ENCODE measurements at regions not wholly inside any gene's neighbourhood (a gene's known extent, or its start where the extent isn't known, plus 50 kb on each side); places are given as distances from the start of the nearest gene placed in this dataset.

GRCh38 chr21:29450058-29450457, 151.3 kb downstream of the BACH1 start:
- Mint-ChIP-seq H3K4me3 (no peak overlapping the region), H3K4me1 (no peaks in the 10 kb centered on the region), H3K27me3 (no peaks in the 10 kb centered on the region)

GRCh38 chr21:29453511-29453910, 154.8 kb downstream of the BACH1 start:
- no peak overlapping the region for H3K4me3 Mint-ChIP-seq
- ATAC-seq (replicated peaks; ENCODE audit: extremely low read depth, poor library complexity, severe bottlenecking) (no peak), DNase-seq (ENCODE audit: low spot score in 2 of 2) (no peak)
- H3K27ac Mint-ChIP-seq (ENCODE audit: low read depth): no peak overlapping the region
- peaks cover 4% of the 10 kb centered on the region for H3K36me3 Mint-ChIP-seq (ENCODE audit: insufficient read depth)
- no peaks in the 10 kb centered on the region for H3K27me3 Mint-ChIP-seq
- H3K9me3 Mint-ChIP-seq: no peaks in the 10 kb centered on the region
- H3K4me1 Mint-ChIP-seq: no peaks in the 10 kb centered on the region

More at GRCh38 chr21:29450058-29450457, 151.3 kb downstream of the BACH1 start:
- H3K27ac Mint-ChIP-seq (ENCODE audit: low read depth): no peak overlapping the region
- ATAC-seq (replicated peaks; ENCODE audit: extremely low read depth, poor library complexity, severe bottlenecking) (no peak), DNase-seq (ENCODE audit: low spot score in 2 of 2) (no peak)
- no peaks in the 10 kb centered on the region for H3K9me3 Mint-ChIP-seq
- peaks cover 3% of the 10 kb centered on the region for H3K36me3 Mint-ChIP-seq (ENCODE audit: insufficient read depth)

GRCh38 chr21:29454179-29454578, 155.5 kb downstream of the BACH1 start:
- H3K9me3 Mint-ChIP-seq: no peaks in the 10 kb centered on the region
- no peaks in the 10 kb centered on the region for H3K27me3 Mint-ChIP-seq
- ATAC-seq (replicated peaks; ENCODE audit: extremely low read depth, poor library complexity, severe bottlenecking) (no peak), DNase-seq (ENCODE audit: low spot score in 2 of 2) (no peak)
- H3K4me1 Mint-ChIP-seq: no peaks in the 10 kb centered on the region
- H3K36me3 Mint-ChIP-seq (ENCODE audit: insufficient read depth): peaks cover 2% of the 10 kb centered on the region
- H3K4me3 Mint-ChIP-seq: no peak overlapping the region
- H3K27ac Mint-ChIP-seq (ENCODE audit: low read depth): no peak overlapping the region

GRCh38 chr21:29462479-29462878, 163.8 kb downstream of the BACH1 start:
- H3K36me3 Mint-ChIP-seq (ENCODE audit: insufficient read depth): peaks cover under 1% of the 10 kb centered on the region
- H3K4me1 Mint-ChIP-seq: no peaks in the 10 kb centered on the region
- no peak for ATAC-seq (replicated peaks; ENCODE audit: extremely low read depth, poor library complexity, severe bottlenecking)

GRCh38 chr21:29465546-29465945, 166.8 kb downstream of the BACH1 start:
- Mint-ChIP-seq H3K36me3 (ENCODE audit: insufficient read depth) (no peaks in the 10 kb centered on the region), H3K9me3 (no peaks in the 10 kb centered on the region), H3K4me1 (no peaks in the 10 kb centered on the region), H3K27ac (ENCODE audit: low read depth) (no peak overlapping the region), H3K4me3 (no peak overlapping the region), H3K27me3 (no peaks in the 10 kb centered on the region)
- DNase-seq (ENCODE audit: low spot score in 2 of 2): no peak
- ATAC-seq (replicated peaks; ENCODE audit: extremely low read depth, poor library complexity, severe bottlenecking): no peak

More at GRCh38 chr21:29462479-29462878, 163.8 kb downstream of the BACH1 start:
- no peak overlapping the region for H3K4me3 Mint-ChIP-seq
- H3K27me3 Mint-ChIP-seq: no peaks in the 10 kb centered on the region
- no peak for DNase-seq (ENCODE audit: low spot score in 2 of 2)
- H3K27ac Mint-ChIP-seq (ENCODE audit: low read depth): no peak overlapping the region
- no peaks in the 10 kb centered on the region for H3K9me3 Mint-ChIP-seq

- no peak for ATAC-seq (replicated peaks; ENCODE audit: extremely low read depth, poor library complexity, severe bottlenecking)
- no peaks in the 10 kb centered on the region for H3K9me3 Mint-ChIP-seq
- no peaks in the 10 kb centered on the region for H3K36me3 Mint-ChIP-seq (ENCODE audit: insufficient read depth)
- no peak overlapping the region for H3K27ac Mint-ChIP-seq (ENCODE audit: low read depth)
- no peak overlapping the region for H3K4me3 Mint-ChIP-seq
- H3K27me3 Mint-ChIP-seq: no peaks in the 10 kb centered on the region
- DNase-seq (ENCODE audit: low spot score in 2 of 2): no peak
- H3K4me1 Mint-ChIP-seq: no peaks in the 10 kb centered on the region
Measured at GRCh38 chr21:29466532-29466931, 167.8 kb downstream of the BACH1 start.

- no peaks in the 10 kb centered on the region for H3K27me3 Mint-ChIP-seq
- DNase-seq (ENCODE audit: low spot score in 2 of 2) (no peak), ATAC-seq (replicated peaks; ENCODE audit: extremely low read depth, poor library complexity, severe bottlenecking) (no peak)
- H3K36me3 Mint-ChIP-seq (ENCODE audit: insufficient read depth): no peaks in the 10 kb centered on the region
- H3K4me3 Mint-ChIP-seq: no peak overlapping the region
- no peak overlapping the region for H3K27ac Mint-ChIP-seq (ENCODE audit: low read depth)
- H3K4me1 Mint-ChIP-seq: no peaks in the 10 kb centered on the region
- H3K9me3 Mint-ChIP-seq: no peaks in the 10 kb centered on the region
Measured at GRCh38 chr21:29470397-29470796, 171.7 kb downstream of the BACH1 start.

- DNase-seq (ENCODE audit: low spot score in 2 of 2) (no peak), ATAC-seq (replicated peaks; ENCODE audit: extremely low read depth, poor library complexity, severe bottlenecking) (no peak)
- Mint-ChIP-seq H3K27me3 (no peaks in the 10 kb centered on the region), H3K9me3 (no peaks in the 10 kb centered on the region), H3K4me3 (no peak overlapping the region), H3K27ac (ENCODE audit: low read depth) (no peak overlapping the region), H3K36me3 (ENCODE audit: insufficient read depth) (no peaks in the 10 kb centered on the region), H3K4me1 (peaks cover 9% of the 10 kb centered on the region)
Measured at GRCh38 chr21:29473808-29474207, 175.1 kb downstream of the BACH1 start.

GRCh38 chr21:29475329-29475728, 176.6 kb downstream of the BACH1 start:
- DNase-seq (ENCODE audit: low spot score in 2 of 2) (no peak), ATAC-seq (replicated peaks; ENCODE audit: extremely low read depth, poor library complexity, severe bottlenecking) (no peak)
- no peak overlapping the region for H3K4me3 Mint-ChIP-seq
- no peaks in the 10 kb centered on the region for H3K36me3 Mint-ChIP-seq (ENCODE audit: insufficient read depth)
- peaks cover 9% of the 10 kb centered on the region for H3K4me1 Mint-ChIP-seq
- no peak overlapping the region for H3K27ac Mint-ChIP-seq (ENCODE audit: low read depth)
- no peaks in the 10 kb centered on the region for H3K9me3 Mint-ChIP-seq
- no peaks in the 10 kb centered on the region for H3K27me3 Mint-ChIP-seq

- Mint-ChIP-seq H3K4me3 (no peak overlapping the region), H3K27me3 (no peaks in the 10 kb centered on the region), H3K4me1 (peaks cover 9% of the 10 kb centered on the region), H3K9me3 (no peaks in the 10 kb centered on the region), H3K27ac (ENCODE audit: low read depth) (no peak overlapping the region), H3K36me3 (ENCODE audit: insufficient read depth) (no peaks in the 10 kb centered on the region)
- DNase-seq (ENCODE audit: low spot score in 2 of 2) (no peak), ATAC-seq (replicated peaks; ENCODE audit: extremely low read depth, poor library complexity, severe bottlenecking) (no peak)
Measured at GRCh38 chr21:29477347-29477746, 178.6 kb downstream of the BACH1 start.

GRCh38 chr21:29477941-29478340, 179.2 kb downstream of the BACH1 start:
- ATAC-seq (replicated peaks; ENCODE audit: extremely low read depth, poor library complexity, severe bottlenecking): no peak
- no peaks in the 10 kb centered on the region for H3K36me3 Mint-ChIP-seq (ENCODE audit: insufficient read depth)

GRCh38 chr21:29481081-29481480, 182.4 kb downstream of the BACH1 start:
- no peaks in the 10 kb centered on the region for H3K27me3 Mint-ChIP-seq

More at GRCh38 chr21:29477941-29478340, 179.2 kb downstream of the BACH1 start:
- no peak overlapping the region for H3K27ac Mint-ChIP-seq (ENCODE audit: low read depth)
- H3K27me3 Mint-ChIP-seq: no peaks in the 10 kb centered on the region
- H3K4me3 Mint-ChIP-seq: no peak overlapping the region
- H3K4me1 Mint-ChIP-seq: peaks cover 9% of the 10 kb centered on the region
- DNase-seq (ENCODE audit: low spot score in 2 of 2): no peak
- no peaks in the 10 kb centered on the region for H3K9me3 Mint-ChIP-seq

GRCh38 chr21:29481641-29482040, 182.9 kb downstream of the BACH1 start:
- no peak for DNase-seq (ENCODE audit: low spot score in 2 of 2)
- H3K36me3 Mint-ChIP-seq (ENCODE audit: insufficient read depth): no peaks in the 10 kb centered on the region
- H3K9me3 Mint-ChIP-seq: no peaks in the 10 kb centered on the region
- H3K4me3 Mint-ChIP-seq: no peak overlapping the region
- no peak overlapping the region for H3K27ac Mint-ChIP-seq (ENCODE audit: low read depth)
- no peak for ATAC-seq (replicated peaks; ENCODE audit: extremely low read depth, poor library complexity, severe bottlenecking)
- no peaks in the 10 kb centered on the region for H3K27me3 Mint-ChIP-seq
- peaks cover 2% of the 10 kb centered on the region for H3K4me1 Mint-ChIP-seq

More at GRCh38 chr21:29481081-29481480, 182.4 kb downstream of the BACH1 start:
- Mint-ChIP-seq H3K36me3 (ENCODE audit: insufficient read depth) (no peaks in the 10 kb centered on the region), H3K4me3 (no peak overlapping the region), H3K4me1 (peaks cover 8% of the 10 kb centered on the region), H3K9me3 (no peaks in the 10 kb centered on the region), H3K27ac (ENCODE audit: low read depth) (no peak overlapping the region)
- ATAC-seq (replicated peaks; ENCODE audit: extremely low read depth, poor library complexity, severe bottlenecking): no peak
- no peak for DNase-seq (ENCODE audit: low spot score in 2 of 2)

- no peaks in the 10 kb centered on the region for H3K27me3 Mint-ChIP-seq
- H3K4me1 Mint-ChIP-seq: no peaks in the 10 kb centered on the region
- no peak overlapping the region for H3K4me3 Mint-ChIP-seq
- ATAC-seq (replicated peaks; ENCODE audit: extremely low read depth, poor library complexity, severe bottlenecking) (no peak), DNase-seq (ENCODE audit: low spot score in 2 of 2) (no peak)
- no peaks in the 10 kb centered on the region for H3K9me3 Mint-ChIP-seq
- H3K36me3 Mint-ChIP-seq (ENCODE audit: insufficient read depth): no peaks in the 10 kb centered on the region
- H3K27ac Mint-ChIP-seq (ENCODE audit: low read depth): no peak overlapping the region
Measured at GRCh38 chr21:29486306-29486807, 187.6 kb downstream of the BACH1 start.

All from central memory CD8-positive, alpha-beta T cell (primary cell).